GM18505 (cell line): ENCODE measurements at regions not wholly inside any gene's neighbourhood (a gene's known extent, or its start where the extent isn't known, plus 50 kb on each side); places are given as distances from the start of the nearest gene placed in this dataset.

Experiments used
- ATAC-seq: cut with Tn5 transposase; IDR thresholded peaks from one replicate; pipeline ENCODE4 v1.9.1; 2021; ENCODE audit not compliant: unreplicated experiment
- POLR2A ChIP-seq: IDR thresholded peaks from 4 replicates; pipeline ENCODE4 v1.6.1; 2011; ENCODE audit warnings: borderline replicate concordance; ENCODE audit not compliant: insufficient read depth, insufficient read length; ENCODE audit errors: extremely low read depth

GRCh38 chr1:57963581-57963980, 539.7 kb upstream of the DAB1 start:
- no peak for ATAC-seq
- no peak for TF ChIP-seq POLR2A

DNA sequence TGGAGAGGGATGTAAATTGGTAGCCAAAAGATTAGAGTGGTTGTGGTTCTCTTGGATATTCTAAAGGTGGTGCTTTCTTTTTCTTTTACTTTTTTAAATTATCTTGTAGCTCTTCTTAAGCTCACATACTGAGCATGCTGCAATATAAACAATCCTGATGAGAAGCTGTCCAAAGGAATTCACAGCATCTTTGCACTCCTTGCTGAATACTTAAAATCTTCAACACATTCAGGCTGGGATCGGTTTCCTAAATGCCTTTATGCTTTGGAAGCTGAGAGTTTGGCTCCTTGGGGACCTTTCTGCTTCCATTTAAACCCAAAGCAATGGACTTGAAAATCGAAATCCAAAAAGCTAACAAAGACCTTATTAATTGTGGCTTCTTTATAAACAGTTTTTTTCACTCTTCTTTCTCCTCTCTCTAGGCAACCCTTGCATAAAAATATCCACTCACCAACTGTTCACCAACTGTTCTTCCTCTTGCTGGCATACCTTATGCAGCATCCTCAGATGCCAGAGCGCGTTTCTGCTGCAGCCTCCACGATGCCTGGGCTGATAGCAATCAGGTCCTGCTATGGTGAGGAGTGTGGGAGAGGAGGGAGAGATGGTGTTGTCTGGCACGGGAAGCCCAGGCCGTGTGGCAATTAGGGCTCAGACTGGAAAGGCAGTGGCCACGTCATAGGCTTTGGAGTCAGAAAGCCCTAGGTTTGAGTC, 535.8 kb upstream of the DAB1 start:
- TF ChIP-seq POLR2A: no peak
- ATAC-seq: no peak

DNA sequence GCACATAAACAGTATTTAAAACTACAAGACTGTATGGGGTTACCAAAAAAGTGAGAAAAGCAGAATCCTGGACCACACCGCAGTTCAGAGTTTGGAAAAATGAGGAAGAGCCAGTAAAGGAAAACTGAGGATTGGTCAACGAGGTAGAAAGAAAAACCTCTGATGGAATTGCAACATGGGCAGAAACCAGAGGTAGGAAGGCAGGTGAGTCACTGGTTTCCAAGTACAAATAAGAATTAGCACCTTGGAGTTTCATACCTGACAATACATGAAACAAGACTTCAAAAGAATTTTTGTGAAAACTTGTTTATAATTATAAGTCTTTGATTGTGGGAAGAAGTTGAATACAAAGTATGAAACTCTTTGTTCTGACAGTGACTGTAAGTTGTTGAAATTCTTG, 533.7 kb upstream of the DAB1 start:
- no peak for ATAC-seq
- TF ChIP-seq POLR2A: no peak

- no peak for TF ChIP-seq POLR2A
- no peak for ATAC-seq
Measured at GRCh38 chr1:57951390-57951789, 527.5 kb upstream of the DAB1 start.

DNA sequence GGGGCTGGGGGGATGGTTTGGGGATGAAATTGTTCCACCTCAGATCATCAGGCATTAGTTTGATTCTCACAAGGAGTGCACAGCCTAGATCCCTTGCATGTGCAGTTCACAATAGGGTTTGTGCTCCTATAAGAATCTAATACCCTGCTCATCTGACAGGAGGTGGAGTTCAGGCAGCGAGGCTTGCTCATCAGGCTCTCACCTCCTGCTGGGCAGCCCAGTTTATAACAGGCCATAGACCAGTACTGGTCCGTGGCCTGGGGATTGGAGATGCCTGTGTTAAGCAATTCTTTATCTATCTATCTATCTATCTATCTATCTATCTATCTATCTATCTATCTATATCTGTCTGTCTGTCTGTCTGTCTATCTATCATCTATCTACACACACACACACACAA, 525.3 kb upstream of the DAB1 start:
- no peak for ATAC-seq
- TF ChIP-seq POLR2A: no peak

GRCh38 chr1:57947471-57947870, 523.6 kb upstream of the DAB1 start:
- no peak for TF ChIP-seq POLR2A
- ATAC-seq: no peak

- no peak for ATAC-seq
- no peak for TF ChIP-seq POLR2A
Measured at GRCh38 chr1:57945045-57945444, 521.2 kb upstream of the DAB1 start.

DNA sequence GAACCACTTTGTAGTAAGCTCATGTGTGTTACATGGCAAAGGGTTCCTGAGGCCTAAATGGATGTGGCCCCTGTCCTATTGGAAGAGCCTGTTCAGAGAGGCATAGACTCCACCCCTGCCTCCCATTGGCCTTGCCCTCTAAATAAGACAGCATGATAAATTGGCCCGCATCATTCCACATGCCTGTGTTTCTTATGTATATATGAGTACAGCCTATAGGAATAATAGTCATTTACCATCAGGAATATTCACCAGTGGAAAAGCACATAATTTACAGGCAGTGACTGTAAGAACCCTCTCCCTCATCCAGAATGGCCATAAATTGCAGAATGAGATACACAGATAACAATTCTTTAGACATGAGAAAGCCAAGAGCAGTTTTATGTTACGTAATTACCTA, 519.5 kb upstream of the DAB1 start:
- no peak for TF ChIP-seq POLR2A
- no peak for ATAC-seq

GRCh38 chr1:57934745-57935144, 510.9 kb upstream of the DAB1 start:
- ATAC-seq: no peak
- TF ChIP-seq POLR2A: no peak

GRCh38 chr1:57927003-57927402, 503.1 kb upstream of the DAB1 start:
- no peak for TF ChIP-seq POLR2A
- ATAC-seq: no peak

DNA sequence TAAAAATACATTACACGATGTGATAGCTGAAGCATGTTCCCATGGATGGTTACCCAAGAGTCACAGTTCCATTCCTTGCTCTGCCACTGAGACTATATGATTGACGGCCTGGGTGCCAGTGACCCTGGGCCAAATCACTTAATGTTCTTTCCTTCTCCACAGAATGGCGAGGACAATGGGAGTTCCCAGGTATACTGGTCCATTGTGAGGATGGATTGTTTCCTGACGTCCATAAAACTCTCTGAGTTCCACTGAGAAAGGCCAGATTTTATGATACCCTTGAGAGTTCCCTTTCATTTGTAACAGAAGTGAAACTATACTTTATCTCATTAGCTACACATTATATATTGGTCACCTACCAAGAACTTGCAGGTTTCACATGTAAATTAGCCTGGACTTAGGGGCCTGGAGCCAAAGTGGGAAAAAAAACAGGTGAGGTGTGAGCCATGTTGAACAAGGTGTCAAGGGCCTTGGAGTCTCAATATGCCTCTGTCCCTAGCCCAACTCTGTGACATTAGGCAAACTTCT, 502.2 kb upstream of the DAB1 start:
- ATAC-seq: no peak
- no peak for TF ChIP-seq POLR2A

- TF ChIP-seq POLR2A: no peak
- no peak for ATAC-seq
Measured at GRCh38 chr1:57925226-57925625, 501.4 kb upstream of the DAB1 start.

GRCh38 chr1:57922130-57922529, 498.3 kb upstream of the DAB1 start:
- no peak for ATAC-seq
- TF ChIP-seq POLR2A: no peak

DNA sequence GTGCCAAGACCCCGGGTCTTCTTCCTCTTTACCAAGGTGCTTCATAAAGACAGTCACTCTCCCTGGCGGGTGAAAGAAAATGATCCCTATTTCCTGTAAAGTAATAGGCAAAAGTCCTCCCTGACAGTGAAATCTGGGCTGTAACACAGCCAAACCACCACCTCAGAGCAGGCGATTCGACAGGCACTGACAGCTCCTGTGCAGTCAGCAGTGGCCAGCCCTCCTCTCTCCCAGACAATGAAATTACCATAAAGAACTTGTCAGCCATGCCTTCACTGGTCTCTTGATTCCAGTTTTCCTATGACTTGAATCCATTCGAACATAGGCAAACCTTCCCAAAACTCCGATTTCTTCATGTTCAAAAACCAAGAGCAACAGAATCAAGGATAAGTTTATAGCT, 492.2 kb upstream of the DAB1 start:
- ATAC-seq: no peak
- TF ChIP-seq POLR2A: no peak

DNA sequence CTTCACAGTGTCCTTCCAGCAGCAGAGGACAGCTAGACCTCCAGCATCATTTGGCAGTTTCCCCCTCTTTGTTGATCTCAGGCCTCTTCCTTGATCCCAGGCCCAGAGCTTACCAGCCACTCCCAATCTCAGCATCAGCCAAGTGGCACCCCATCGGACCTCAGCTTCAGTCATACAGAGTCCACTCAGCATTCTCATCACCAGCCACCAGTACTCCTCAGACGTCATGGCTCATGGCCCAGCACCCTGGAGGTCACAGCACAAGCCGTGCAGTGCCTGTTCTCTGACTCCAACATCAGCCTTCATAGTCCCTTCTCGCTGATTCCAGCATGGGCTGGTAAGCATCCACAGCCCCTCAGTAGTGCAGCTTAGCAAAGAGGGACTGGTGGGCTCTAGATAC, 487.6 kb upstream of the DAB1 start:
- ATAC-seq: no peak
- no peak for TF ChIP-seq POLR2A
